ENCODE measurements at regions not wholly inside any gene's neighbourhood (a gene's known extent, or its start where the extent isn't known, plus 50 kb on each side); places are given as distances from the start of the nearest gene placed in this dataset.

- H3K4me2 ChIP-seq, result no peak overlapping the region
Observed at GRCh38 chr6:67886036-67886707, 748.9 kb upstream of the ADGRB3 start.

GRCh38 chr6:67885081-67886033 is 749.7 kb upstream of the ADGRB3 start:
- no peak for DNase-seq
- H3K27me3 ChIP-seq (ENCODE audit: insufficient read depth, low read depth), result no peaks in the 10 kb centered on the region
- TF ChIP-seq CTCF (conservative IDR thresholded peaks at IDR 0.05) (no peak), EZH2 (IDR thresholded peaks at IDR 0.05; ENCODE audit: low read depth) (no peak)
- no TSS peak for BruUV-seq (replicated peaks)
- H3F3A ChIP-seq (ENCODE audit: insufficient read depth, low read depth), result no peaks in the 10 kb centered on the region
- H3K4me1 ChIP-seq (replicated peaks; ENCODE audit: insufficient read depth), result no peaks in the 10 kb centered on the region
- no peaks in the 10 kb centered on the region for H3K79me2 ChIP-seq (ENCODE audit: low read depth)
- no peaks in the 10 kb centered on the region for H3K9me3 ChIP-seq (ENCODE audit: insufficient read depth, low read depth)
- H4K20me1 ChIP-seq (ENCODE audit: insufficient read depth), result no peaks in the 10 kb centered on the region
- H3K36me3 ChIP-seq (ENCODE audit: low read depth), result no peaks in the 10 kb centered on the region
- ChIA-PET CTCF (no interaction called here), POLR2A (ENCODE audit: unreplicated experiment) (no interaction called here)
- intact Hi-C loops (cut with micrococcal nuclease; ENCODE audit: unreplicated experiment), result no loop called here
- no peaks in the 10 kb centered on the region for H3K9me2 ChIP-seq (ENCODE audit: insufficient read depth)
- no peak overlapping the region for H3K4me3 ChIP-seq
- no peak overlapping the region for H3K27ac ChIP-seq
- no peak overlapping the region for H2AFZ ChIP-seq
- no peak overlapping the region for H3K4me2 ChIP-seq

More at GRCh38 chr6:67886036-67886707, 748.9 kb upstream of the ADGRB3 start:
- no peaks in the 10 kb centered on the region for H4K20me1 ChIP-seq (ENCODE audit: insufficient read depth)
- no peaks in the 10 kb centered on the region for H3K79me2 ChIP-seq (ENCODE audit: low read depth)
- H3K4me3 ChIP-seq, result no peak overlapping the region
- POLR2A ChIA-PET (ENCODE audit: unreplicated experiment), result no interaction called here
- H3K9me3 ChIP-seq (ENCODE audit: insufficient read depth, low read depth), result no peaks in the 10 kb centered on the region
- no peaks in the 10 kb centered on the region for H3K36me3 ChIP-seq (ENCODE audit: low read depth)
- DNase-seq, result no peak
- CTCF ChIA-PET, result no interaction called here
- H3K27me3 ChIP-seq (ENCODE audit: insufficient read depth, low read depth), result no peaks in the 10 kb centered on the region
- BruUV-seq (replicated peaks), result no TSS peak
- TF ChIP-seq CTCF (conservative IDR thresholded peaks at IDR 0.05) (no peak), EZH2 (IDR thresholded peaks at IDR 0.05; ENCODE audit: low read depth) (no peak)
- intact Hi-C loops (cut with micrococcal nuclease; ENCODE audit: unreplicated experiment), result no loop called here
- no peaks in the 10 kb centered on the region for H3K9me2 ChIP-seq (ENCODE audit: insufficient read depth)
- no peaks in the 10 kb centered on the region for H3F3A ChIP-seq (ENCODE audit: insufficient read depth, low read depth)
- H2AFZ ChIP-seq, result no peak overlapping the region
- no peaks in the 10 kb centered on the region for H3K4me1 ChIP-seq (replicated peaks; ENCODE audit: insufficient read depth)
- no peak overlapping the region for H3K27ac ChIP-seq

GRCh38 chr6:67884442-67884841 is 750.6 kb upstream of the ADGRB3 start:
- H3K9me3 ChIP-seq (ENCODE audit: insufficient read depth, low read depth), result no peaks in the 10 kb centered on the region
- CTCF ChIA-PET, result no interaction called here

More at GRCh38 chr6:67884442-67884841, 750.6 kb upstream of the ADGRB3 start:
- no peak overlapping the region for H3K4me3 ChIP-seq
- H3K79me2 ChIP-seq (ENCODE audit: low read depth), result no peaks in the 10 kb centered on the region
- H3K27me3 ChIP-seq (ENCODE audit: insufficient read depth, low read depth), result no peaks in the 10 kb centered on the region
- no peaks in the 10 kb centered on the region for H3K9me2 ChIP-seq (ENCODE audit: insufficient read depth)
- no peaks in the 10 kb centered on the region for H3F3A ChIP-seq (ENCODE audit: insufficient read depth, low read depth)
- H3K4me2 ChIP-seq, result no peak overlapping the region
- no TSS peak for BruUV-seq (replicated peaks)
- H3K4me1 ChIP-seq (replicated peaks; ENCODE audit: insufficient read depth), result no peaks in the 10 kb centered on the region
- POLR2A ChIA-PET (ENCODE audit: unreplicated experiment), result no interaction called here
- DNase-seq, result no peak
- TF ChIP-seq EZH2 (IDR thresholded peaks at IDR 0.05; ENCODE audit: low read depth) (no peak), CTCF (conservative IDR thresholded peaks at IDR 0.05) (no peak)
- H2AFZ ChIP-seq, result no peak overlapping the region
- H4K20me1 ChIP-seq (ENCODE audit: insufficient read depth), result no peaks in the 10 kb centered on the region
- intact Hi-C loops (cut with micrococcal nuclease; ENCODE audit: unreplicated experiment), result no loop called here
- no peak overlapping the region for H3K27ac ChIP-seq
- H3K36me3 ChIP-seq (ENCODE audit: low read depth), result no peaks in the 10 kb centered on the region

Measured in PC-9 (cell line).